Stimulated activated CD8-positive, alpha-beta memory T cell treated with anti-CD3 and anti-CD28 coated beads, Interleukin-12 subunit alpha, Interleukin-12 subunit beta, amount 100 ng/mL, for 24 hours (primary cell): ENCODE measurements at regions not wholly inside any gene's neighbourhood (a gene's known extent, or its start where the extent isn't known, plus 50 kb on each side); places are given as distances from the start of the nearest gene placed in this dataset.

Experiments used
- DNase-seq: peaks from one replicate; pipeline ENCODE4 v3.0.0-alpha.2; 2020; ENCODE audit errors: extremely low read depth

DNA sequence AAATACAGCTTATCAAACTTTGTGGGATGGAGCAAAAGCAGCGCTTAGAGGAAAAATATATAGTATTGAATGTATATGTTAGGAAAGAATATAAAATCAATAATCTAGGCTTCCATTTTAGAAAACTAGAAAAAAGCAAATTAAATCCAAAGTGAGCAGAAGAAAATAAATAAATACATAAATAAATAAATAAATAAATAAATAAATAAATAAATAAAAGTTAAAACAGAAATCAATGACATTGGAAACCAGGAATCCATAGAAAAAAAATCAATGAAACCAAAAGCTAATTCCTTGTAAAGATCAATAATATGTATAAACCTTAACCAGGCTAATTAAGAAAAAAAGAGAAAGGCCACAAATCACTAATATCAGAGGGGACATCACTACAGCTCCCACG lies 141.8 kb upstream of the C1QTNF7 start:
- DNase-seq: no peak

DNA sequence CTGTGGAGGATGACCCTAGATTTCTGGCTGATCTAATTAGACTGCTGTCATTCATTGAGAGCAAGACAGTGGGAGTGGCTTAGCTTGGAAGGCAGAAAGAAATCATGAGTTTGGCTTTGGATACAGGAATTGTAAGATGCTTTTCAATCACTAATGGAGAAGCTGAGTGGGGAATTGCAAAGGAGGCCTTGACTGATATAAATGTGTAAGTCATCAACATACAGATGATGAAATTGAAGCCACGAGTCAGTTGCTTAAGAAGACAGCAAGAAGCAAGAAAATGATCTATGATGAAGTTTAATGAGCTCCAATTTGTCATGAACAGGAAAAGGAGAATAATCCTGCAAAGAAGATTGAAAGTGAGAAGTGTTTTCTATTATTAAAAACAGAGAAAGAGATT lies 136.7 kb upstream of the C1QTNF7 start:
- DNase-seq: no peak

DNA sequence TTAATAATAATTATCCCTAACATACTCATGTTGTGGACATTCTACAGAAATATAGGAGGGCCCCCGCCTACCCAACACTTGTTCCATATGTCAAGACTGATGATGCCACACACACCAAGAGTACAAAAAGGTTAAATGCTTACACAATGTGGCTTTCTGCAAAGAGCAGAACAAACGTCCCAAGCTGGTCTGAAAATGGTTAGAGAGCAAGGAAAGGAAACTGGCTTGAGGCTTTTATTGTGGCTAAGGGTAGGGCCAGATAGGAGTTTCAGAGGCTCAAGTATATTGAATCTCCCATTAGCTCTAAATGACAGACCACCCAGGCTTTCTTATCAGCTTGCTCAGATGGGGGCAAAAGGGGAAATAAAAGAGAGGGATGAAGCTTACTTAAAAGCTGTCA lies 134.1 kb upstream of the C1QTNF7 start:
- DNase-seq: no peak

DNA sequence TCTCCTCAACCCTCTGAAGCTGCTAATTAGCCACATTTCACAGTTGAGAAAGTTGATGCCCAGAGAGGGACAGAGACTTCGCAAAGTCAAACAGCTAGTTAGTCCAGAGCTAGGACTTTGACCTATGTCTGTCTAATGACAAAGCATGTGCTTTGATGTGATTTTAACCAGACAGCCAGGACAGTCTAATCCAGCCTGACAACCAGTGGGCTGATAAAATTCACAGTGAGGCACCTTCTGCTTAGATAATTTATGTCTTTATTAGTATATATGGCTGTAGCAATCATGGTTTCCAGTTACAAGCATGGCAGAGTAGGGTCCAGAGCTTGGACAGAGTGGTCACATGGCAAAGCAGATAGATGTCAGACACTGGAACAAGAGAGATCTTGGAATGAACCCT lies 133.6 kb upstream of the C1QTNF7 start:
- DNase-seq: no peak

DNA sequence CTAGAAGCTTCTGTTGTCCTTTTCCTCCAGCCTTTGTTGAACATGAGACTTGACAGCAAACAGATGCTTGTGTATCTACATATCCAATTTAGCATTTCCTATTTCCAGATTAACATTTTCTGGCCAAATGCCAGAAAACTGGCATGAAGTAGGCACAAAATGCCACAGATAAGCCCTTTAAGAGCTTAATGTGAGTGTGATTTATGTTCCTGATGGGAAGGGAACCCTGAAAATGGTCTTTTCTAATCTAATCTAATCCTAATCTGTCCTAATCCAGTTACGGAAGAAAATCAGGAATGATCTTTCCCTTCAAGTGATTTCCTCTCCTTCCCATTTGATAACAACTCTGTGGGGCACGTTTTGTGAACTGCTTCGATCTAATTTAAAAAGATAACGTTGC lies 133.0 kb upstream of the C1QTNF7 start:
- no peak for DNase-seq

DNA sequence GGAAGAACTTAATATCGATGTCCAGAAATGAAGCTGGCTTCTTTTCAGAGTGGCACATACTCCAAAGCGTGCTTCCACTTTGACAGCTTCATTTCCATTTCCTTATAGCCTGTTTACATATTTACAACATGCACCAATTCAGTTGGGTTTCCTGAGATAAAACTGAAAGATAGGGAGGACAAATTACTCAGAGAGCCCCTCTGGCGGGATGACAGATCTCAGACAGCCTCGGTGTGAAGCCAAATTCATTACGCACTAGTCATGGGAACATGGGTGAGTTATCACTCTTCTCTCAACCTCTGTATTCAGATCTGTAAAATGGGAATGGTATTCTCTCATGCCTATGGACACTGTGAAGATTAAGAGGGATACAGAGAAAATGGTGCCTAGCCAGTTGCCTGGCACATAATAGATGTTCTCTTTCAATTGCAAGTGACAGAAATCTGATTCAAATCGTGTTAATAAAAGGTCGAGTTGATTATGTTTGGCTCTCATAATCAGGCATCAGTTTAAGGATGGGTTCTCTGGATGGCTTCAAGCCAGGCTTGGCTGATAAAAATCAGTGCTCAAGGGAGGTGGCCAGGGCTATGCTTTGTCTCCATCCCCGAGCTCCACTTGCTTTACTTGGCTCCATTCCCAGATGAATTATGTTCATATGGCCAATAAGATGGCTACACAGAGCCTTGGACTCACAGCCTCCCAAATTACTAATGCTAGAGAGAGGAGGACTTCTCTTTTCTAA lies 132.2 kb upstream of the C1QTNF7 start:
- no peak for DNase-seq

DNA sequence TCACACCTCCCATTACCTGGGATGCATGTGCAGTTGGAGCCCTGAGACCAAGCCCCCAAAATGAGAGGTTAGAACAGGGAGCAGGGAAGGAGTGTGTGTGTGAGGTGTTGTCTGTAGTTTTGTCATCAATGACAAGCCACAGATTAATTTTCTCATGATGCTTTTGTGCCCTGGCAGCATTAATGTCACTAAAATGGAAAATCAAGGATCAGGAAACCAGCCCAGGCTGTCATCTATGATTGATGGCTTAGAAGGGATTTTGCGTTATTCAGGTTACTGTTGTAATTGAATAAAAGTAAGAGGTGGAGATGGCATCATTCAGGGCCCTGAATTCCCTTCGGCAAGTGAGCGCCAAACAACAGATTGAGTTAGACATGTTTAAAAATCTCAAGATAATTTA lies 130.5 kb upstream of the C1QTNF7 start:
- no peak for DNase-seq

DNA sequence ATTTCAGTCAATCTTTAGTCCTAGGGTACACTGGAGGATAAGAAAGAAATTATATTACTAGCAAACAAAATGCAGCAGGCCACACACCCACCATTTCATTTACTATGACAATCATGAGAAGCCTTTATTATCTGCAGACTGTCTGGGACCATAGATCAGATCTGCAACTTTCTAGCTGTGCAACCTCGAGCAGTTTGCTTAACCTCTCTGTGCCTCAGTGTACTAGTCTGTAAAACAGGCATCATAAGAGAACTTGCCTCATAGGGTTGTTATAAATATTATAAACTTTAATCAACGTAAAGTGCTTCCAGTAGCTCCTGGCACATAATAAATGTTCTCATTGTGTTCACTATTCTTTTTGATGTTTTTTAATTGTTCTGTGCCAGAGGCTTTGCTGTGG lies 128.2 kb upstream of the C1QTNF7 start:
- no peak for DNase-seq

DNA sequence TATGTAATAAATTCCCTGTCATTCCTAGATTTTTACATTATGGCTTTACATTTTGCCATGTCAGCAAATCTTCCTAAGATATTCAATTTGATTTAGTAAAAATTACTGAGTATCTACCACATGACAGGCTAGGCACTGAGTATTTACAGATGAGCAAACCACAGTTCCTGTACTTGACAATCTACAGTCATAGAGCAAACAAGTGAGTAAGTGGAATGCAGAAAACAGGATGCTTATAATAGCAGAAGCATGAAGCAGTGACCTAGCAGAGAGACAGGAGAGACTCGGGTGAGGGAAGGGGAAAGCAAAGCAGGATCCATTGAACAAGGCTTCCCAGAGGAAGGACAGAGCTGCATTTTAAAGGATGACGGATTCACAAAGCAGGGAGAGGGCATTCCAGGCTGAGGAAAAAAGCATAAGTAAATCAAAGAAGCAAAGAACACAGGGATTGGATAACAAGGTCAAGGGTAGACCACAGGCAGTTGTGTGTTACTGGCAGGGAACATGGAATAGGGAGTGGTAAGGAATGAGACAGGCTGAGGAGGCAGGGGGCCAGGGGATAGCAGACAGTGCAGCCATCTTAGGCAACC lies 124.7 kb upstream of the C1QTNF7 start:
- DNase-seq: no peak

DNA sequence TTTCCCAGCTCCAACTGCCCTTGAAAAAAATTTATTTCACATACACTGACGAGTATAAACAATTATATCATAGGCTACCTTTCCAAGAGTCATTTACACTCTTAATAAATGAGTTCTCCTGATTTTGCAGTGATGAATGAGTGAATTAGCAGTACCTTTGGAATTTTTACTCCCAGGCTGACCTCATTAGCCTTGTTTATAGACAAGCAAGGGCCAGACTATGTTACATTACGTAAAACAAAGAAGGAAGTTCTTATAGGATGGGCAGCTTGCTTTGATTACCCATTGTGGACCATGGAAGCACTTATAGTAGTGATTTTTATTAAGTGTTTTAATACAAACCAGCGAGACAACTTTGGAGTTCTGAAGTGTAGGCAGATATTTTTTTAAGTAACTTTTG lies 112.9 kb upstream of the C1QTNF7 start:
- DNase-seq: no peak

DNA sequence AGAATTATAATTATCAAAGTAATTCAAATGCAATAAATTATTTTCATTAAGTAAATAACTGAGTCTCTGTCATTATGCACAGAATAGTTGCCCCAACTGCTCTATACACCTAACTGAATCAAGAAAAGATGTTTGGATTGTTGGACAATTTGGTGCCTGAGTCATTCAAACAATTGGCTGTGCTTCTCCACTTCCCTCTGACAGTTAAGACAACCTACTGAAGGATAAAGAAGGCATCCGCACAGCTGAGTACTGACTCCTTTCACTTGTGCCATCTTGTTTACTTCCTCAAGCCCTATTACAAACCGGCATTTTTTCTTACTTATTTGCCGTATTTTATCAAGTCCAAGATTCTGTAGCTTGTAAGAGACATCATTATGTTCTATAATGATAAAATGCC lies 110.6 kb upstream of the C1QTNF7 start:
- no peak for DNase-seq

DNA sequence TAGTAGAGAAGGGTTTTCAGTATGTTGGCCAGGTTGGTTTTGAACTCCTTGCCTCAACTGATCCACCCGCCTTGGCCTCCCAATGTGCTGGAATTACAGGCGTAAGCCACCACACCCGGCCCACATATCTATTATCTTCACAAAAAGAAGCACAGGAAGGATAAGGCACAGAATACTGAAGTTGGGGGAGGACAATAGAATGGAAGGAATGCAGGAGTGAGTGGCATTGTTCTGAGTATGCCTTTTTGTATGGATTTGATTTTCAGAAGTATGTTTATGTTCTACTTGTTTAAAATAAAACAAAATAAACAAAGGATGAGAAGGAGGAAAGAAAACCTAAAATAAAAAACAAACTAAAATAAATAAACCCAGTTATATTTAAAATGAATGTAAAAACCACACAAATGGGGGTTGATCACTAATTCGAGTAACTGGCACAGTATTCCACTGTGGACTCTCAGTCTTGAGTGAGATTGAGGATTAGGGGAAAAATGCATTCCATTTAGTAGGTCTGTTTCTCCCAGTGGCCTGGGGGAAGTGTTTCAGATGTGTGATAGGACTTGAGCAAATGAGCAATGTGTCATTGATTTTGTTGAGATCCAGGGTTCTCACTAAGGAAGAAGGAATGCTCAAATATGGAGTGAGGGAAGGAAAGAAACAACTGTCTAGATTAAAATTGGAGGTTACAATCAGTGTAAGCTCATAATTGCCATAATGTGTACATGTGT lies 109.0 kb upstream of the C1QTNF7 start:
- DNase-seq: no peak

DNA sequence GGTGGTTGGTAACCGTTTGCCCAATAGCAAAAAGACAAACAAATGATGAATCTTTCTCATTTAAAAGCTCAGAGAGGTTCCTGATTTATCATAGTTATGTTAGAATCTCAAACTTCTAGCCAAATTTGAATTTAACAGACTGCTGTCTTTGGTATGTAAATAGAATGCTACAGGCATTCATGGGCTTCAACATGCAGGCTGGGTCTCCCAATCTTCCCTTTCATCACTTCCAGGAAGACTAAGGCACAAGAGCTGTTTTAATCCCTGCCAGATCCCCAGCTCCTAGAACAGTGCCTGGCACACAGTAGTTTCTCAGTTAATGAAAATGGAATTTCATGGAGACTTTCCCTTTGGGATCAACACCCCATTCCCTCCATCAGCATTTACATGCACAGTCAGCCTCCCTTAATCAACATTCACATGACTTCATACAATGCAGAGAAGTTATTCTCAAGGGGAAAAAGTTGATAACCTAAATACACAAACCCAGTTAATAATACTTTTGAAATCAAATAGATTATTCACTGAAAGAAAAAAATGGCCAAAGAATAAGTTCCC lies 107.6 kb upstream of the C1QTNF7 start:
- no peak for DNase-seq

DNA sequence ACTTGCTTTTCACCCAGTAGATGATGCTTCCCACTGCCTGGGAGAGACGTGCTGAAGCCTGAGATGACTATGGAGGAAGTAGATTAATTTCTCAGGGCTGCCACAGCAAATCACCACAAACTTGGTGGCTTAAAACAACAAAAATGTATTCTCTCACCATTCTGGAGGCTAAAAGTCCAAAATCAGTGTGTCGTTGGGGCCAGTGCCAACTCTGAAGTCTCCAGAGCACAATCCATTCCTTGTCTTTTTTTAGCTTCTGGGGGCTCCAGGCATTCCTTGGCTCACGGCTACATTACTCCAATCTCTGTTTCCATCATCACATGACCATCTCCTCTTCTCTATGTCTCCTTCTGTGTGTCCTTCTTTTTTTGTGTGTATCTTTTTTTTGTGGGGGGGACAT lies 105.8 kb upstream of the C1QTNF7 start:
- no peak for DNase-seq

DNA sequence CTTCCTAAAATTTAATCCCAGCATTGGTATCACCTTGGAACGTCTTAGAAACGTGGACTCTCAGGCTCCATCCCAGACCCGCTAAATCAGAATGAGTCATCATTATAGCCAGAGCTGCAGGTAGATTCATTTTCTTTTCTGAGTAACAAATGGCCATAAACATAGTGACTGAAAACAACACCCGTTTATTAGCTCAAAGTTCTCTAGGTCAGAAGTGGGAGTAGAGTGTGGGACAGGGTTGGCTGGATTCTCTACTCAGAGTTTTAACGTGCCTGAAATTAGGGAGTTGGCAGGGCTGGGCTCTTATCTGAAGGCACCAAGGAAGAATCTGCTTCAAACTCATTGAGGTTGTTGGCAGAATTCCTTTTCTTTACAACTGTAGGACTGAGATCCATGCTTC lies 101.8 kb upstream of the C1QTNF7 start:
- DNase-seq: no peak

DNA sequence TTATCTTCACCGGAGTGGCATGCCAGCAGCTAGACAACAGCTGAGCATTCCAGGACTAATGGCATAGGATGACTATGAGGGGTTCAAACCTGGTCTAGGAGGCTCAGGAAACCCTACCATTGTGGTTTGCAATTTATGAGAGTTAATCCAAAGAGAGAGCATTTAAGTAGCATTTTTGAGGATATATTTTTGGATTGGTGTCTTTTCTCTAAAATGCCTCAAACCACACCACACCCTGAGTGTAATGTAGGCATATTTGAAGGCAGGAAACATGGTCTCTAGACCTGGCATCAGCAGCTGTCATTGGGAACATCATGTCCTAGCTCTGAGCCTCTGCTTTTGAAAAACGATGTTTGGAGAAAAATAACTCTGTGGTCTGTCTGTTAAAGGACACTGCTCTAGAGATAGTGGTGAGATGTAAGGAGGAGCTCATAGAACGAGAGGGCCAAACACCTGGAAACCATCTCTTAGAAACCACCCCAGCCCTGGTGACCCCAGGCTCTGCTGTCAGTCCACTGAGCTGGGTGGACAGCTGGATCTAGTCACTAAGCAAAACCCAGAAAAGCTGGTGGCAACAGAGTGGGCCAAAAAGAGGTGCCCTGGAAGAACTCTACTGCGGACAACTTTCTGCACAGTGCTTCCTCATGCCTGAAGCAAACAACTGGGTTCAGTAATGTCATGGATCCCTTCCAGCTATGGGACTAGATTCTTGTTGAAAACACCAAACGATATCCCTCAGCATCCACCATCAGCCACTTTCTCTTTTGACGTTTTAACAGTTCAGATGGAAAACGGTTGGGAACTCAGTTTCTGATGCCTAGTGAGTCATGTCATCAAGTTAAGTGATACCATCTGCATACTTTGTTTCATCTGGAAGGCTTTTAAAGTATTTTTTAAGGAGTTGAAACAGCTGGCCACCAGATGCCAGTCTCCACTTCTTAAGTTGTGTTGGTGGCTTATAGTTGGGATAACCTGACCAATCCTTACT lies 100.2 kb upstream of the C1QTNF7 start:
- no peak for DNase-seq

DNA sequence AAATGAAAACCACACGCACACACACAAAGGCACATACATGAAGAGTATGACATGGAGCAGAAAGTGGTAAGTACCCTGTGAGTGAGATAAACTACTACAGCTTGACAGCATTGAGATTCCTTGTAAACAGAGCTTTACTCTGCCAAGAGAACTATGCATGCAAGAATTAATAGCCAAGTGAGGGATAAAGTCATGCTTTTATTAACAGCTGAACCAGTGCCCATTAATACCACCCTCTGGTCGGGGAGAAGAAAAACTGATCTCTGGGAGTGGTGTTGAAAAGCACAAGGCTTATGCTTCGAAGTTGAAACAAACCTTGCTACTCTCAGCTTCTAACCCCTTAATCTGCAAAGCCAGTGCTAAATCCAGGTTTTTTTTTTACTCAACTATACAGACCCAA lies 95.9 kb upstream of the C1QTNF7 start:
- DNase-seq: no peak

DNA sequence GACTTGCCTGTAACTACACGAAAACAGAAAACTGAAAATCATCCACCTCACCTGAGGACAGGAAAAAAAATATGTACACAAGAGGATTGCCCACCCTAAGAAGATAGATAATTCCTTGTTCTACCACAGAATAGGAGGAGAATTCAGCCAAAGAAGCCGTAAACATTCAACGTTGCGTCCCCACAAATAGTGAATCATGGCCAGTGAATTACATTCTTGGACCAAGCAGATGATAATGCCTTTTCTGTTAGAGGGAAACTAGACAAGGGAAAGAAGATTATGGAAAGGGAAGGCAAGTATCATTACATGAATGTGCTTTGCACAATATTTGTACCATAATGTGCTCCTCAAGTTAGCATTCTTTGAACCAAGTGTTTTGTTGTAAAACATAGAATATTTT lies 95.5 kb upstream of the C1QTNF7 start:
- no peak for DNase-seq

DNA sequence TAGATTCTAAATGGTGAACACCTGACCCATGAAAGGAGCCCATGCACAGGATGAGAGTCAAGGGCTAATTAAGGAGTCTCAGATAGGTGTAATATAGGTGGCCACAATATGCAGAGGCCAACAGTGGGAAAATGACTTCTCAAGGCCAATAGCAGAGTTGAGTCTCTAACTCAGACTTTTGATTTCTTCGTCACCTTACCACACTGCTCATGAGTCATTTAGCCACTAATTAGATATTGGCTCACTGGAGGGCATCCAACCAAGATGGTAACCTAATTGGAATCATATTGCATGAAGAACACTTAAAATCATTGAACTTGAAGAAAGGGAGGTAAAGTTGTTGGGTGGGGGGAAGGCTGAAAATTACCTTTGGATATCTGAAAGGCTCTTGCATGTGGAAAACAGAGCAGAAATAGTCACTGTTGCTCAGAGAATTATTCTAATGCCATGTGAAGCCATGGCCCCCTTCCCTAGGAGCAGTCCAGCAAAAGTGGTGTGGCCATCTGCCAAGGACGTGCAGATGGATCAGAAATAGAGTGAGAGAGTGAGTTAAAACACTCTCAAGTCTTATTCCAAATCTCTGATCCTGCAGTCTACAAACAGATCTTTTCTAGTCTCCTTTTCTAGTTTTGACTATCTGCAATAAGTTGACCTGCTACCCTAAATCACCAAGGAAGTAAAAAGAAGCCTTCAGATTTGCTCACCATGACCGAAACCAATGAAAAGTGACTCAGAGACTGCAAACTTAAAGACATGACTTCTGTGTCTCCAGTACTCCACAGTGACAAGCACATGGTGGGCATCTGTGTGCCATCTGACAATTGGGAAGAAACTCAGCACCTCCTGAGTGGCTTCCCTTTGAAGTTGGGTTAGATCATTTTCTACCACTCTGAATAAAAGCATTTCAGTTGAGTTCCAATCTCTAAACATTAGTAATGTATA lies 93.9 kb upstream of the C1QTNF7 start:
- DNase-seq: no peak

DNA sequence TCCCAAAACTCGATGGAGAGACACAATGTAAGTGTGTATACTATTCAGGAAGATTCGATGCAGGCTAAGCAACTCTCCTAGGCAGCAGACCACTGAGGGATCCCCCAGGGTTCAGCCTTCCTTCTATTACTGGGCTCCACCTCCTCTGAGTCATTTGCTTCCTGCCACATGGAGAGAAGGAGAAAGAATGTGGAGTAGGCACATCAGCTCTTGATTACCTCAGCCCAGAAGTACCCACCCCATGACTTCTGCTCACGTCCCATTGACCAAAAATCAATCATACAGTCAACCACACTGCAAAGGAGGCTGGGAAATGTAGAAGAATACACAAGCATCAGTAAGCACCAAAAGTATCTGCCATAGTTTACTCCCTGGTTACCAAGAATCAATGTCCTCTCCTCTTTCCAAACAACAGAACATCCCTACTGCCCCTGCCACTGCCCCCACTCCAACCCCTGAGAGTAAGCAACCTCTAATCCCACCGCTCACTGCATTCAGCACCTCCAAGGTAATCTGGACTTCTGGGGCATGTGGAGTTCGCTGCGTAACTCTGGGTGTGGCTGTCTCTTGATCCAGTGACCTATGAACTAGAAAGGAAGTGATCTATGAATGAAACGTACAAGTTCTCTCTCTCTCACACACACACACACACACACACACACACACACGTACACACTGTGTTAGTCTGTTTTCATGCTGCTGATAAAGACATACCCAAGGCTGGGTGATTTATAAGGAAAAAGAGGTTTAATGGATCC lies 91.2 kb upstream of the C1QTNF7 start:
- DNase-seq: no peak
